Keratinocyte (primary cell): ENCODE measurements at regions not wholly inside any gene's neighbourhood (a gene's known extent, or its start where the extent isn't known, plus 50 kb on each side); places are given as distances from the start of the nearest gene placed in this dataset.

ENCODE experiments used
- DNase-seq: peaks from one replicate; pipeline ENCODE4 v3.0.0-alpha.2; 2011; ENCODE audit warnings: low read depth, missing footprints, low spot score
- FAIRE-seq: peaks from 2 replicates; lab custom pipeline; 2011; peaks lifted over from hg19 to GRCh38; lab: Jason Lieb, UNC
- H2AFZ ChIP-seq: 2 replicates; pipeline ENCODE4 v1.6.0; 2012; ENCODE audit warnings: low read length, control low read depth, inconsistent platforms; ENCODE audit not compliant: control insufficient read depth
- H3K27ac ChIP-seq: 2 replicates; pipeline ENCODE4 v1.5.1; 2011; ENCODE audit warnings: low read length; ENCODE audit not compliant: control insufficient read depth, insufficient read depth
- H3K27me3 ChIP-seq: 3 replicates; pipeline ENCODE4 v1.6.0; 2011; ENCODE audit warnings: low read length; ENCODE audit not compliant: control insufficient read depth, insufficient read depth; ENCODE audit errors: extremely low read depth
- H3K36me3 ChIP-seq, 2 experiments: 2 replicates in 1 of 2; 3 replicates in 1 of 2; pipeline ENCODE4 v1.5.1; 2011; ENCODE audit warnings: low read length in 2 of 2, mild to moderate bottlenecking in 1 of 2; ENCODE audit not compliant: control insufficient read depth in 2 of 2, insufficient read depth in 2 of 2; ENCODE audit errors: extremely low read depth in 1 of 2
- H3K4me1 ChIP-seq: 3 replicates; pipeline ENCODE4 v1.5.1; 2011; ENCODE audit warnings: low read length; ENCODE audit not compliant: control insufficient read depth, insufficient read depth; ENCODE audit errors: extremely low read depth
- H3K4me2 ChIP-seq: 3 replicates; pipeline ENCODE4 v1.6.0; 2011; ENCODE audit warnings: low read depth, low read length; ENCODE audit not compliant: control insufficient read depth, insufficient read depth; ENCODE audit errors: extremely low read depth
- H3K4me3 ChIP-seq, 3 experiments: fragments of 200-600 bp in 1 of 3; sonication (generic) in 1 of 3; 2 replicates in 2 of 3; 3 replicates in 1 of 3; pipeline ENCODE4 v1.5.1; 2011 to 2016; ENCODE audit warnings: low read length in 3 of 3, mild to moderate bottlenecking in 3 of 3, control low read depth in 2 of 3, inconsistent platforms in 1 of 3, low read depth in 1 of 3, mixed read lengths in 1 of 3, mixed run types in 1 of 3, moderate library complexity in 1 of 3; ENCODE audit not compliant: control insufficient read depth in 2 of 3, insufficient read depth in 2 of 3; ENCODE audit errors: extremely low read depth in 1 of 3
- H3K79me2 ChIP-seq: 2 replicates; pipeline ENCODE4 v1.6.0; 2012; ENCODE audit warnings: low read length; ENCODE audit not compliant: control insufficient read depth, insufficient read depth
- H3K9ac ChIP-seq: 3 replicates; pipeline ENCODE4 v1.6.0; 2011; ENCODE audit warnings: low read length; ENCODE audit not compliant: control insufficient read depth, insufficient read depth; ENCODE audit errors: extremely low read depth
- H3K9me1 ChIP-seq: 3 replicates; pipeline ENCODE4 v1.6.0; 2011; ENCODE audit warnings: low read length; ENCODE audit not compliant: control insufficient read depth, insufficient read depth; ENCODE audit errors: extremely low read depth
- H3K9me3 ChIP-seq: 2 replicates; pipeline ENCODE4 v1.5.1; 2012; ENCODE audit warnings: low read depth, low read length; ENCODE audit not compliant: control insufficient read depth
- H4K20me1 ChIP-seq: 3 replicates; pipeline ENCODE4 v1.6.0; 2011; ENCODE audit warnings: low read length; ENCODE audit not compliant: control insufficient read depth, insufficient read depth; ENCODE audit errors: extremely low read depth
- CTCF ChIP-seq, 3 experiments: IDR thresholded peaks in 1 of 3; conservative IDR thresholded peaks in 1 of 3; optimal IDR thresholded peaks in 1 of 3; 2 replicates in 2 of 3; 3 replicates in 1 of 3; pipeline versions ENCODE3 to v1.5.1; 2011; ENCODE audit warnings: low read length in 3 of 3, mild to moderate bottlenecking in 3 of 3, moderate library complexity in 2 of 3, control low read depth in 1 of 3, inconsistent platforms in 1 of 3; ENCODE audit not compliant: insufficient read depth in 2 of 3; ENCODE audit errors: extremely low read depth in 1 of 3
- EZH2 ChIP-seq: IDR thresholded peaks from one replicate; pipeline ENCODE4 v1.6.1; 2012; ENCODE audit warnings: inconsistent platforms, mild to moderate bottlenecking, low read length, moderate library complexity
- dilution Hi-C: fragments of 300-500 bp; cut with MboI; formaldehyde crosslinking; loops from one replicate; pipeline ENCODE4 v1.7.0; 2020; ENCODE audit warnings: low sequenced_read_pairs; ENCODE audit not compliant: extremely low pct_ligation_motif_present

- DNase-seq, result no peak
Observed at GRCh38 chr15:25089577-25089976, 134.8 kb downstream of the SNRPN start.

GRCh38 chr15:25090073-25090733, 135.4 kb downstream of the SNRPN start:
- Histone ChIP-seq H3K4me3 (no peak overlapping the region), H3K27me3 (no peaks in the 10 kb centered on the region), H3K9ac (no peak overlapping the region), H3K4me2 (no peak overlapping the region), H3K9me3 (peaks cover 30% of the 10 kb centered on the region), H3K79me2 (no peaks in the 10 kb centered on the region), H3K36me3 (peaks cover 0 to 22% of the 10 kb centered on the region in 2 experiments), H4K20me1 (no peaks in the 10 kb centered on the region), H3K4me1 (no peaks in the 10 kb centered on the region), H3K9me1 (no peaks in the 10 kb centered on the region), H3K27ac (no peak overlapping the region), H2AFZ (no peak overlapping the region)
- dilution Hi-C loops, result no loop called here
- DNase-seq, result no peak
- TF ChIP-seq CTCF (optimal IDR thresholded peaks at IDR 0.05 in 1 of 3, IDR thresholded peaks at IDR 0.05 in 1 of 3, conservative IDR thresholded peaks at IDR 0.05 in 1 of 3; ENCODE audit: extremely low read depth in 1 of 3, insufficient read depth in 2 of 3, low read length in 3 of 3) (no peak), EZH2 (no peak)
- FAIRE-seq, result no peak

More at GRCh38 chr15:25089577-25089976, 134.8 kb downstream of the SNRPN start:
- no peak overlapping the region for H3K27ac ChIP-seq
- no peaks in the 10 kb centered on the region for H3K4me1 ChIP-seq
- no peak overlapping the region for H3K9ac ChIP-seq
- no peak overlapping the region for H2AFZ ChIP-seq
- H3K4me3 ChIP-seq, result no peak overlapping the region
- no peaks in the 10 kb centered on the region for H3K79me2 ChIP-seq
- H3K9me1 ChIP-seq, result no peaks in the 10 kb centered on the region
- TF ChIP-seq EZH2 (no peak), CTCF (optimal IDR thresholded peaks at IDR 0.05 in 1 of 3, IDR thresholded peaks at IDR 0.05 in 1 of 3, conservative IDR thresholded peaks at IDR 0.05 in 1 of 3; ENCODE audit: extremely low read depth in 1 of 3, insufficient read depth in 2 of 3, low read length in 3 of 3) (no peak)
- FAIRE-seq, result no peak
- dilution Hi-C loops, result no loop called here
- H3K4me2 ChIP-seq, result no peak overlapping the region
- H3K27me3 ChIP-seq, result no peaks in the 10 kb centered on the region
- no peaks in the 10 kb centered on the region for H4K20me1 ChIP-seq
- H3K9me3 ChIP-seq, result peaks cover 32% of the 10 kb centered on the region
- peaks cover 0 to 22% of the 10 kb centered on the region in 2 experiments for H3K36me3 ChIP-seq
